ENCODE measurements at regions not wholly inside any gene's neighbourhood (a gene's known extent, or its start where the extent isn't known, plus 50 kb on each side); places are given as distances from the start of the nearest gene placed in this dataset.
"Not testable (repeated sequence)": the region's sequence is repeated elsewhere in the genome, so short reads cannot be mapped to it uniquely, and the experiment has no call there.

GRCh38 chr4:111337186-111337876 is 714.5 kb upstream of the PITX2 start:
- POLR2A ChIA-PET; DNase-seq (ENCODE audit: extremely low spot score); CTCF ChIA-PET: not testable (repeated sequence)
- peak; percentile 56 for TF ChIP-seq L3MBTL2 (conservative IDR thresholded peaks at IDR 0.05)

- POLR2A ChIA-PET, result no interaction called here
- no peak for DNase-seq (ENCODE audit: extremely low spot score)
- CTCF ChIA-PET, result no interaction called here
These were observed 736.7 kb upstream of the PITX2 start for GRCh38 chr4:111359602-111360001.

DNA sequence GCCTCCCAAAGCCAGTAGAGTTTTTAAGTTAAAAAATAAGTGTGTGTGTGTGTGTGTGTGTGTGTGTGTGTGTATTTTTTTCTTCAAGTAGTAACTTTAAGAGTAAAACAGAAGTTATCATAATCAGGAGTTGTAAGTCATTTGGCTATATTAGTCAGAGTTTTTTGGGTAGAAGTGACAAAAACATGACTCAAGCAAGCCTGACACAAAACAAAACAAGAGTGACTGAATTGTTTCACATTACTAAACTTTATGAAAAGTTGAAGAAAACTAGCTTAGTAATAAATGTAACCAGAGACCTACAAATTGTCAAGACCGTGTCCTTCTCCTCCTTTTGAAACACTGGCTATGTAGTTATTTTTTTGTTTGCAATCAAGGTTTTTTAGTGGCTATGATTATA is 738.0 kb upstream of the PITX2 start:
- DNase-seq (ENCODE audit: extremely low spot score), result no peak
- CTCF ChIA-PET, result no interaction called here
- POLR2A ChIA-PET, result no interaction called here
- TF ChIP-seq, protein P1, sequence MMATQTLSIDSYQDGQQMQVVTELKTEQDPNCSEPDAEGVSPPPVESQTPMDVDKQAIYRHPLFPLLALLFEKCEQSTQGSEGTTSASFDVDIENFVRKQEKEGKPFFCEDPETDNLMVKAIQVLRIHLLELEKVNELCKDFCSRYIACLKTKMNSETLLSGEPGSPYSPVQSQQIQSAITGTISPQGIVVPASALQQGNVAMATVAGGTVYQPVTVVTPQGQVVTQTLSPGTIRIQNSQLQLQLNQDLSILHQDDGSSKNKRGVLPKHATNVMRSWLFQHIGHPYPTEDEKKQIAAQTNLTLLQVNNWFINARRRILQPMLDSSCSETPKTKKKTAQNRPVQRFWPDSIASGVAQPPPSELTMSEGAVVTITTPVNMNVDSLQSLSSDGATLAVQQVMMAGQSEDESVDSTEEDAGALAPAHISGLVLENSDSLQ (IDR thresholded peaks at IDR 0.05), result no peak
- TF ChIP-seq ELF4 (IDR thresholded peaks at IDR 0.05) (no peak), FOXA1 (IDR thresholded peaks at IDR 0.05) (no peak), FOXM1 (IDR thresholded peaks at IDR 0.05; ENCODE audit: borderline replicate concordance) (no peak), BHLHE40 (IDR thresholded peaks at IDR 0.05; ENCODE audit: borderline replicate concordance) (no peak), SUZ12 (IDR thresholded peaks at IDR 0.05) (no peak), TARDBP (IDR thresholded peaks at IDR 0.05) (no peak), SP1 (IDR thresholded peaks at IDR 0.05) (no peak), LEF1 (IDR thresholded peaks at IDR 0.05; ENCODE audit: borderline replicate concordance) (no peak), ARNT (IDR thresholded peaks at IDR 0.05) (no peak), HDGF (IDR thresholded peaks at IDR 0.05; ENCODE audit: borderline replicate concordance) (no peak), FOXK2 (IDR thresholded peaks at IDR 0.05) (no peak), L3MBTL2 (conservative IDR thresholded peaks at IDR 0.05) (no peak), ZNF384 (IDR thresholded peaks at IDR 0.05) (no peak)

More at GRCh38 chr4:111359602-111360001, 736.7 kb upstream of the PITX2 start:
- TF ChIP-seq FOXM1 (IDR thresholded peaks at IDR 0.05; ENCODE audit: borderline replicate concordance) (no peak), FOXA1 (IDR thresholded peaks at IDR 0.05) (no peak), ELF4 (IDR thresholded peaks at IDR 0.05) (no peak), ZNF384 (IDR thresholded peaks at IDR 0.05) (no peak), BHLHE40 (IDR thresholded peaks at IDR 0.05; ENCODE audit: borderline replicate concordance) (no peak), SP1 (IDR thresholded peaks at IDR 0.05) (no peak), L3MBTL2 (conservative IDR thresholded peaks at IDR 0.05) (no peak), NFRKB (IDR thresholded peaks at IDR 0.05) (no peak), HDGF (IDR thresholded peaks at IDR 0.05; ENCODE audit: borderline replicate concordance) (no peak), TARDBP (IDR thresholded peaks at IDR 0.05) (no peak), LEF1 (IDR thresholded peaks at IDR 0.05; ENCODE audit: borderline replicate concordance) (no peak), CTBP1 (IDR thresholded peaks at IDR 0.05; ENCODE audit: borderline replicate concordance) (no peak), ARNT (IDR thresholded peaks at IDR 0.05) (no peak)
- TF ChIP-seq, protein P1 (IDR thresholded peaks at IDR 0.05), result no peak

DNA sequence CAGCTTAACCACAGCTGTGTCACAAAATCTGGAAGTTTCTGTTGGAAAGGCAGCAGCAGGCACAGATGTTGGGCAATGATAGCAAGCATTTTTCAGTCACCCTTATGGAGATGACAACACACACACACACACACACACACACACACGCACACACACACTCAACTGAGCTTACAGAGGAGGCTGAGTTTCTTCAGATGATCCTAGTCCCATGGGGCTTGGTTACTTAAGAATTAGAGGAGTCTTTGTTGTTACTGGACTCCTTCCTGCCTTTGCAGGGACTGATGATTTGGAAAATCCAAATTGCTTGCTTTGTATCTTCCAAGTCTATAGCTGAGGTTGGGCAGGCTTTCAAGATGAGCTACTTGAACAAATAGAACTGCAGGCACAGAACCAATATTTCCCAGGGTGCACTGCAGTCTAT is 740.1 kb upstream of the PITX2 start:
- POLR2A ChIA-PET, result no interaction called here
- CTCF ChIA-PET, result no interaction called here
- TF ChIP-seq FOXK2 (IDR thresholded peaks at IDR 0.05) (no peak), FOXM1 (IDR thresholded peaks at IDR 0.05; ENCODE audit: borderline replicate concordance) (no peak), ZNF384 (IDR thresholded peaks at IDR 0.05) (no peak), ARNT (IDR thresholded peaks at IDR 0.05) (no peak), ELF4 (IDR thresholded peaks at IDR 0.05) (no peak), L3MBTL2 (conservative IDR thresholded peaks at IDR 0.05) (no peak), TARDBP (IDR thresholded peaks at IDR 0.05) (no peak), SUZ12 (IDR thresholded peaks at IDR 0.05) (no peak), CTBP1 (IDR thresholded peaks at IDR 0.05; ENCODE audit: borderline replicate concordance) (no peak), SP1 (IDR thresholded peaks at IDR 0.05) (no peak), NFRKB (IDR thresholded peaks at IDR 0.05) (no peak), FOXA1 (IDR thresholded peaks at IDR 0.05) (no peak), HDGF (IDR thresholded peaks at IDR 0.05; ENCODE audit: borderline replicate concordance) (no peak)
- no peak for DNase-seq (ENCODE audit: extremely low spot score)

DNA sequence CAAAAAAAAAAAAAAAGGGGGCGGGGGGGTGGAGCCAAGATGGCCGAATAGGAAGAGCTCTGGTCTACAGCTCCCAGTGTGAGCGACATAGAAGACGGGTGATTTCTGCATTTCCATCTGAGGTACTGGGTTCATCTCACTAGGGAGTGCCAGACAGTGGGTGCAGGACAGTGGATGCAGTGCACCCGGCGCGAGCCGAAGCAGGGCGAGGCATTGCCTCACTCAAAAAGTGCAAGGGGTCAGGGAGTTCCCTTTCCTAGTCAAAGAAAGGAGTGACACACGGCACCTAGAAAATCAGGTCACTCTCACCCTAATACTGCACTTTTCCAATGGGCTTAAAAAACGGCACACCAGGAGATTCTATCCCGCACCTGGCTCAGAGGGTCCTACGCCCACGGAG is 755.0 kb upstream of the PITX2 start:
- CTCF ChIA-PET, result interaction anchor here (0.6 kb wide), 1 partner anchor 316 kb away, joined by 3 read pairs; no protein-coding TSS in a partner anchor
- POLR2A ChIA-PET, result not testable (repeated sequence)

GRCh38 chr4:111388561-111388960 is 756.7 kb upstream of the FAM241A start:
- POLR2A ChIA-PET, result no interaction called here
- TF ChIP-seq CTBP1 (IDR thresholded peaks at IDR 0.05; ENCODE audit: borderline replicate concordance) (no peak), ELF4 (IDR thresholded peaks at IDR 0.05) (no peak), SP1 (IDR thresholded peaks at IDR 0.05) (no peak), FOXA1 (IDR thresholded peaks at IDR 0.05) (no peak), ZNF384 (IDR thresholded peaks at IDR 0.05) (no peak), LEF1 (IDR thresholded peaks at IDR 0.05; ENCODE audit: borderline replicate concordance) (no peak), TARDBP (IDR thresholded peaks at IDR 0.05) (no peak)
- TF ChIP-seq, protein P1 (IDR thresholded peaks at IDR 0.05), result no peak
- no peak for DNase-seq (ENCODE audit: extremely low spot score)
- CTCF ChIA-PET, result no interaction called here

More for the DNA sequence above, 755.0 kb upstream of the PITX2 start:
- DNase-seq (ENCODE audit: extremely low spot score), result not testable (repeated sequence)

GRCh38 chr4:111391829-111392228 is 753.4 kb upstream of the FAM241A start:
- DNase-seq (ENCODE audit: extremely low spot score), result no peak
- POLR2A ChIA-PET, result no interaction called here
- no peak for TF ChIP-seq LEF1 (IDR thresholded peaks at IDR 0.05; ENCODE audit: borderline replicate concordance)
- no peak for TF ChIP-seq ZNF384 (IDR thresholded peaks at IDR 0.05)
- no peak for TF ChIP-seq FOXM1 (IDR thresholded peaks at IDR 0.05; ENCODE audit: borderline replicate concordance)
- no peak for TF ChIP-seq FOXK2 (IDR thresholded peaks at IDR 0.05)
- TF ChIP-seq, protein P1 (IDR thresholded peaks at IDR 0.05), result no peak
- no peak for TF ChIP-seq ARNT (IDR thresholded peaks at IDR 0.05)
- TF ChIP-seq HDGF (IDR thresholded peaks at IDR 0.05; ENCODE audit: borderline replicate concordance), result no peak
- no peak for TF ChIP-seq FOXA1 (IDR thresholded peaks at IDR 0.05)
- TF ChIP-seq CTBP1 (IDR thresholded peaks at IDR 0.05; ENCODE audit: borderline replicate concordance), result no peak
- no peak for TF ChIP-seq TARDBP (IDR thresholded peaks at IDR 0.05)
- TF ChIP-seq SUZ12 (IDR thresholded peaks at IDR 0.05), result no peak
- no peak for TF ChIP-seq ELF4 (IDR thresholded peaks at IDR 0.05)
- TF ChIP-seq L3MBTL2 (conservative IDR thresholded peaks at IDR 0.05), result no peak
- CTCF ChIA-PET, result no interaction called here

All from HEK293T (cell line).